GM21447 (cell line): ENCODE measurements at regions not wholly inside any gene's neighbourhood (a gene's known extent, or its start where the extent isn't known, plus 50 kb on each side); places are given as distances from the start of the nearest gene placed in this dataset.
"Not testable (repeated sequence)": the region's sequence is repeated elsewhere in the genome, so short reads cannot be mapped to it uniquely, and the experiment has no call there.

Source experiments
- ATAC-seq: cut with Tn5 transposase; IDR thresholded peaks from one replicate; pipeline ENCODE4 v1.9.1; 2021; ENCODE audit not compliant: unreplicated experiment

- ATAC-seq = not testable (repeated sequence)
Observed at GRCh38 chr6:71360556-71361335, 72.1 kb downstream of the OGFRL1 start.

GRCh38 chr6:71364889-71365542, 76.4 kb downstream of the OGFRL1 start:
- ATAC-seq = no peak

- ATAC-seq = no peak
Observed at GRCh38 chr6:71367756-71368155, 79.1 kb downstream of the OGFRL1 start.

- ATAC-seq = no peak
Observed at GRCh38 chr6:71368284-71368683, 79.7 kb downstream of the OGFRL1 start.

- ATAC-seq = no peak
Observed at GRCh38 chr6:71371559-71371958, 82.9 kb downstream of the OGFRL1 start.

GRCh38 chr6:71373943-71374342, 85.3 kb downstream of the OGFRL1 start:
- no peak for ATAC-seq

- no peak for ATAC-seq
Observed at GRCh38 chr6:71375676-71376075, 87.1 kb downstream of the OGFRL1 start.

- no peak for ATAC-seq
Observed at GRCh38 chr6:71376830-71377229, 88.2 kb downstream of the OGFRL1 start.

GRCh38 chr6:71383476-71383875, 94.9 kb downstream of the OGFRL1 start:
- ATAC-seq = no peak

GRCh38 chr6:71383901-71384489, 95.4 kb downstream of the OGFRL1 start:
- ATAC-seq = no peak

- no peak for ATAC-seq
Observed at GRCh38 chr6:71385111-71385822, 96.7 kb downstream of the OGFRL1 start.

GRCh38 chr6:71386215-71386614, 97.6 kb downstream of the OGFRL1 start:
- no peak for ATAC-seq

- ATAC-seq = no peak
Observed at GRCh38 chr6:71387179-71387578, 98.6 kb downstream of the OGFRL1 start.

- ATAC-seq = peak; percentile 56
Observed at GRCh38 chr6:71388068-71388744, 99.6 kb downstream of the OGFRL1 start.

GRCh38 chr6:71388856-71389527, 100.4 kb downstream of the OGFRL1 start:
- ATAC-seq = no peak

- no peak for ATAC-seq
Observed at GRCh38 chr6:71391126-71391525, 102.5 kb downstream of the OGFRL1 start.

GRCh38 chr6:71392276-71392675, 103.7 kb downstream of the OGFRL1 start:
- no peak for ATAC-seq

- no peak for ATAC-seq
Observed at GRCh38 chr6:71393471-71393870, 104.9 kb downstream of the OGFRL1 start.

- ATAC-seq = no peak
Observed at GRCh38 chr6:71393981-71394432, 105.4 kb downstream of the OGFRL1 start.

GRCh38 chr6:71394926-71395325, 106.3 kb downstream of the OGFRL1 start:
- no peak for ATAC-seq
